Ectodermal cell (in vitro differentiated cells): ENCODE measurements at regions not wholly inside any gene's neighbourhood (a gene's known extent, or its start where the extent isn't known, plus 50 kb on each side); places are given as distances from the start of the nearest gene placed in this dataset.
"Not testable (repeated sequence)": the region's sequence is repeated elsewhere in the genome, so short reads cannot be mapped to it uniquely, and the experiment has no call there.

ENCODE experiments used
- H3K27ac ChIP-seq: 2 replicates; pipeline ENCODE4 v1.7.0; 2013; ENCODE audit warnings: mild to moderate bottlenecking, low read depth, low read length; ENCODE audit not compliant: insufficient read depth, poor library complexity, severe bottlenecking
- H3K27me3 ChIP-seq: 2 replicates; pipeline ENCODE4 v1.7.0; 2013; ENCODE audit warnings: mild to moderate bottlenecking, low read length; ENCODE audit not compliant: insufficient read depth, control insufficient read depth, poor library complexity, severe bottlenecking
- H3K36me3 ChIP-seq: one replicate; pipeline ENCODE4 v1.7.0; 2013; ENCODE audit warnings: low read length; ENCODE audit not compliant: control insufficient read depth, insufficient read depth
- H3K4me1 ChIP-seq: one replicate; pipeline ENCODE4 v1.7.0; 2013; ENCODE audit warnings: low read length; ENCODE audit not compliant: control insufficient read depth, insufficient read depth
- H3K4me3 ChIP-seq: 2 replicates; pipeline ENCODE4 v1.7.0; 2013; ENCODE audit warnings: low read depth, low read length, control low read depth; ENCODE audit not compliant: insufficient read depth
- H3K9me3 ChIP-seq: 2 replicates; pipeline ENCODE4 v1.7.0; 2013; ENCODE audit warnings: mild to moderate bottlenecking, low read length, moderate library complexity; ENCODE audit not compliant: control insufficient read depth
- WGBS, 2 experiments: methylation state at CpG; one replicate each; pipeline ENCODE4 v1.1.7; 2013; ENCODE audit warnings: missing lambda C conversion rate in 2 of 2; 5-methylcytosine and 5-hydroxymethylcytosine counted together

- 89% methylated on average over 1 of the region's 2 CpGs; no CpG with 5 or more reads in 1 of the 2 experiments for WGBS, 2 experiments
- H3K27ac ChIP-seq: no peak overlapping the region
- H3K36me3 ChIP-seq: no peaks in the 10 kb centered on the region
- no peak overlapping the region for H3K4me3 ChIP-seq
- no peaks in the 10 kb centered on the region for H3K27me3 ChIP-seq
- no peaks in the 10 kb centered on the region for H3K9me3 ChIP-seq
- no peaks in the 10 kb centered on the region for H3K4me1 ChIP-seq
Measured at GRCh38 chrX:121864561-121864960, 817.2 kb downstream of the GLUD2 start.

GRCh38 chrX:121869876-121870477, 822.6 kb downstream of the GLUD2 start:
- Histone ChIP-seq H3K36me3 (no peaks in the 10 kb centered on the region), H3K4me1 (no peaks in the 10 kb centered on the region), H3K4me3 (no peak overlapping the region), H3K27me3 (no peaks in the 10 kb centered on the region), H3K27ac (no peak overlapping the region), H3K9me3 (no peaks in the 10 kb centered on the region)
- 94 to 96% methylated on average over 18 of the region's 18 CpGs for WGBS, 2 experiments

GRCh38 chrX:121871122-121871521, 823.7 kb downstream of the GLUD2 start:
- Histone ChIP-seq H3K4me3 (no peak overlapping the region), H3K9me3 (no peaks in the 10 kb centered on the region), H3K36me3 (no peaks in the 10 kb centered on the region), H3K27me3 (no peaks in the 10 kb centered on the region), H3K27ac (no peak overlapping the region), H3K4me1 (no peaks in the 10 kb centered on the region)
- WGBS, 2 experiments: 92 to 97% methylated on average over 12 of the region's 12 CpGs

GRCh38 chrX:121876305-121876704, 828.9 kb downstream of the GLUD2 start:
- H3K27me3 ChIP-seq: no peaks in the 10 kb centered on the region
- H3K9me3 ChIP-seq: no peaks in the 10 kb centered on the region
- no peaks in the 10 kb centered on the region for H3K36me3 ChIP-seq
- H3K27ac ChIP-seq: no peak overlapping the region
- no peak overlapping the region for H3K4me3 ChIP-seq
- H3K4me1 ChIP-seq: no peaks in the 10 kb centered on the region

- not testable (repeated sequence) for H3K36me3 ChIP-seq
Measured at GRCh38 chrX:121877337-121877736, 829.9 kb downstream of the GLUD2 start.

GRCh38 chrX:121886557-121886956, 839.1 kb downstream of the GLUD2 start:
- no peak overlapping the region for H3K27ac ChIP-seq
- H3K4me1 ChIP-seq: no peaks in the 10 kb centered on the region
- H3K27me3 ChIP-seq: no peaks in the 10 kb centered on the region
- H3K9me3 ChIP-seq: no peaks in the 10 kb centered on the region
- no peak overlapping the region for H3K4me3 ChIP-seq
- WGBS, 2 experiments: 100% methylated on average over 2 of the region's 2 CpGs
- no peaks in the 10 kb centered on the region for H3K36me3 ChIP-seq

More at GRCh38 chrX:121877337-121877736, 829.9 kb downstream of the GLUD2 start:
- H3K27ac ChIP-seq, H3K4me1 ChIP-seq, H3K27me3 ChIP-seq, H3K9me3 ChIP-seq, H3K4me3 ChIP-seq: not testable (repeated sequence)
- WGBS, 2 experiments: 97 to 99% methylated on average over 15 to 16 of the region's 18 CpGs

- no peaks in the 10 kb centered on the region for H3K9me3 ChIP-seq
- no peaks in the 10 kb centered on the region for H3K4me1 ChIP-seq
- H3K4me3 ChIP-seq: no peak overlapping the region
- H3K27me3 ChIP-seq: no peaks in the 10 kb centered on the region
- H3K36me3 ChIP-seq: no peaks in the 10 kb centered on the region
- no peak overlapping the region for H3K27ac ChIP-seq
- 87 to 100% methylated on average over 1 to 2 of the region's 3 CpGs for WGBS, 2 experiments
Measured at GRCh38 chrX:121894756-121895155, 847.3 kb downstream of the GLUD2 start.

- Histone ChIP-seq H3K36me3 (no peaks in the 10 kb centered on the region), H3K9me3 (no peaks in the 10 kb centered on the region), H3K4me3 (no peak overlapping the region), H3K4me1 (no peaks in the 10 kb centered on the region), H3K27me3 (no peaks in the 10 kb centered on the region), H3K27ac (no peak overlapping the region)
- no CpG with 5 or more reads among the region's 2 CpGs for WGBS, 2 experiments
Measured at GRCh38 chrX:121902463-121902862, 855.1 kb downstream of the GLUD2 start.

GRCh38 chrX:121903961-121904360, 856.6 kb downstream of the GLUD2 start:
- no peaks in the 10 kb centered on the region for H3K9me3 ChIP-seq
- H3K4me3 ChIP-seq: no peak overlapping the region
- no peaks in the 10 kb centered on the region for H3K27me3 ChIP-seq
- 79 to 83% methylated on average over 6 to 7 of the region's 7 CpGs for WGBS, 2 experiments
- H3K36me3 ChIP-seq: no peaks in the 10 kb centered on the region
- no peak overlapping the region for H3K27ac ChIP-seq
- no peaks in the 10 kb centered on the region for H3K4me1 ChIP-seq

GRCh38 chrX:121921258-121921657, 873.8 kb downstream of the GLUD2 start:
- H3K9me3 ChIP-seq: no peaks in the 10 kb centered on the region
- no peak overlapping the region for H3K4me3 ChIP-seq
- H3K36me3 ChIP-seq: no peaks in the 10 kb centered on the region
- no peaks in the 10 kb centered on the region for H3K4me1 ChIP-seq
- H3K27ac ChIP-seq: no peak overlapping the region
- H3K27me3 ChIP-seq: no peaks in the 10 kb centered on the region
- 25 to 35% methylated on average over 1 of the region's 2 CpGs for WGBS, 2 experiments

GRCh38 chrX:121931567-121931966, 884.2 kb downstream of the GLUD2 start:
- no peaks in the 10 kb centered on the region for H3K4me1 ChIP-seq
- H3K9me3 ChIP-seq: no peaks in the 10 kb centered on the region
- H3K27ac ChIP-seq: no peak overlapping the region
- WGBS, 2 experiments: 92 to 93% methylated on average over 2 of the region's 2 CpGs
- H3K36me3 ChIP-seq: no peaks in the 10 kb centered on the region
- no peaks in the 10 kb centered on the region for H3K27me3 ChIP-seq
- H3K4me3 ChIP-seq: no peak overlapping the region
